Loucy (cell line): ENCODE measurements at regions not wholly inside any gene's neighbourhood (a gene's known extent, or its start where the extent isn't known, plus 50 kb on each side); places are given as distances from the start of the nearest gene placed in this dataset.

Experiments used
- EZH2phosphoT487 ChIP-seq: fragments of 200-600 bp; IDR thresholded peaks from 2 replicates; pipeline ENCODE4 v1.6.1; 2018; ENCODE audit warnings: antibody characterized with exemption, mild to moderate bottlenecking, moderate library complexity, borderline replicate concordance
- TF ChIP-seq, protein P1 (sequence below): fragments of 200-600 bp; sonication (generic); conservative IDR thresholded peaks from 2 replicates; pipeline ENCODE4 v1.5.1; 2014; ENCODE audit warnings: mild to moderate bottlenecking, antibody characterized with exemption, low read length

DNA sequence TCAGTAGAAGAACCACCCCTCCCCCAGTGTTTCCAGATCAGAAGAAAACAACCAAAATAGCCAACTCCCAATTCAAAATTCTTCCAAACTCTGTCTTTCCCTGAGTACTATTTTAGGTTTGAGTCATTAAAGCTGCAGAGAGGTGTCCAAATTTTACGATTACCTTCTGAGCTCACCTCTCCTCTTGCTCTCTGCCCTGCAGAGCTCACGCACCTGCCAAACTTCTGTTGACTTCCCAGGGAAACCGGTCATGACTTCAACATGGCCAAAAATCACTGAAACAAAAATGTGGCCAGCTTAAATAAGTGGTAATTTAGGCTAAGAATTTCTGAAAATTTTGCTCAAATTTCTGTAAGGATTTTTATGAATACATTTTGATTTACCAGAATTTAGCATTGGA is 70.9 kb upstream of the OTX2 start:
- TF ChIP-seq, protein P1, sequence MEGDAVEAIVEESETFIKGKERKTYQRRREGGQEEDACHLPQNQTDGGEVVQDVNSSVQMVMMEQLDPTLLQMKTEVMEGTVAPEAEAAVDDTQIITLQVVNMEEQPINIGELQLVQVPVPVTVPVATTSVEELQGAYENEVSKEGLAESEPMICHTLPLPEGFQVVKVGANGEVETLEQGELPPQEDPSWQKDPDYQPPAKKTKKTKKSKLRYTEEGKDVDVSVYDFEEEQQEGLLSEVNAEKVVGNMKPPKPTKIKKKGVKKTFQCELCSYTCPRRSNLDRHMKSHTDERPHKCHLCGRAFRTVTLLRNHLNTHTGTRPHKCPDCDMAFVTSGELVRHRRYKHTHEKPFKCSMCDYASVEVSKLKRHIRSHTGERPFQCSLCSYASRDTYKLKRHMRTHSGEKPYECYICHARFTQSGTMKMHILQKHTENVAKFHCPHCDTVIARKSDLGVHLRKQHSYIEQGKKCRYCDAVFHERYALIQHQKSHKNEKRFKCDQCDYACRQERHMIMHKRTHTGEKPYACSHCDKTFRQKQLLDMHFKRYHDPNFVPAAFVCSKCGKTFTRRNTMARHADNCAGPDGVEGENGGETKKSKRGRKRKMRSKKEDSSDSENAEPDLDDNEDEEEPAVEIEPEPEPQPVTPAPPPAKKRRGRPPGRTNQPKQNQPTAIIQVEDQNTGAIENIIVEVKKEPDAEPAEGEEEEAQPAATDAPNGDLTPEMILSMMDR, result no peak
- TF ChIP-seq EZH2phosphoT487, result no peak
